SK-N-SH (cell line): ENCODE measurements at regions not wholly inside any gene's neighbourhood (a gene's known extent, or its start where the extent isn't known, plus 50 kb on each side); places are given as distances from the start of the nearest gene placed in this dataset.
A peak's percentile ranks its signal among the peaks of the same experiment; 100 is the strongest.

Experiments used
- CTCF ChIA-PET: fragments of 300-600, 350-600 bp; formaldehyde crosslinking; extraction: SDS; loops from one replicate; lab custom pipeline; 2021; lab: Yijun Ruan, JAX
- POLR2A ChIA-PET: fragments of 350-600 bp; sonication (Branson Sonifier 250); formaldehyde crosslinking; extraction: SDS; loops from one replicate; lab custom pipeline; 2020; ENCODE audit warnings: antibody characterized with exemption, inconsistent platforms; lab: Yijun Ruan, JAX
- DNase-seq: peaks from one replicate; pipeline ENCODE4 v3.0.0; 2012
- H2AFZ ChIP-seq: fragments of 200-600 bp; sonication (generic); 2 replicates; pipeline ENCODE4 v1.8.1; 2016; ENCODE audit warnings: antibody characterized with exemption, mild to moderate bottlenecking, low read depth
- H3F3A ChIP-seq: fragments of 200-600 bp; sonication (generic); replicated peaks from 2 replicates; pipeline ENCODE3; 2016; ENCODE audit warnings: antibody characterized with exemption, mild to moderate bottlenecking; ENCODE audit not compliant: insufficient read depth
- H3K27ac ChIP-seq, 2 experiments: fragments of 200-500 bp in 1 of 2; fragments of 200-600 bp in 1 of 2; sonication (Bioruptor generic) in 1 of 2; sonication (generic), shearing (Covaris generic) in 1 of 2; 2 replicates each; pipeline versions ENCODE4 v1.5.1 to v1.6.1; 2014 to 2016; ENCODE audit warnings: low read depth in 2 of 2, inconsistent platforms in 1 of 2, low read length in 1 of 2, mild to moderate bottlenecking in 1 of 2, mixed read lengths in 1 of 2
- H3K27me3 ChIP-seq: fragments of 200-600 bp; sonication (generic), shearing (Covaris generic); 2 replicates; pipeline ENCODE4 v1.6.1; 2016; ENCODE audit warnings: mixed run types; ENCODE audit not compliant: insufficient read depth
- H3K36me3 ChIP-seq, 2 experiments: fragments of 200-500 bp in 1 of 2; fragments of 200-600 bp in 1 of 2; sonication (Bioruptor generic) in 1 of 2; sonication (generic) in 1 of 2; replicated peaks in 1 of 2; 2 replicates each; pipeline versions ENCODE3 to v1.5.1; 2014 to 2016; ENCODE audit warnings: low read length in 1 of 2, mild to moderate bottlenecking in 1 of 2; ENCODE audit not compliant: insufficient read depth in 2 of 2, control insufficient read depth in 1 of 2
- H3K4me1 ChIP-seq, 2 experiments: fragments of 200-500 bp in 1 of 2; fragments of 200-600 bp in 1 of 2; sonication (Bioruptor generic) in 1 of 2; sonication (generic), shearing (Covaris generic) in 1 of 2; 2 replicates each; pipeline versions ENCODE4 v1.5.1 to v1.6.1; 2014 to 2016; ENCODE audit warnings: low read depth in 1 of 2, low read length in 1 of 2, mixed run types in 1 of 2; ENCODE audit not compliant: insufficient read depth in 2 of 2, control insufficient read depth in 1 of 2
- H3K4me2 ChIP-seq: fragments of 200-600 bp; sonication (generic), shearing (Covaris generic); 2 replicates; pipeline ENCODE4 v1.6.1; 2017; ENCODE audit warnings: mixed run types
- H3K4me3 ChIP-seq, 2 experiments: fragments of 200-500 bp in 1 of 2; fragments of 200-600 bp in 1 of 2; sonication (Bioruptor generic) in 1 of 2; sonication (generic), shearing (Covaris generic) in 1 of 2; 2 replicates each; pipeline versions ENCODE4 v1.5.1 to v1.8.1; 2014 to 2016; ENCODE audit warnings: low read depth in 2 of 2, inconsistent platforms in 1 of 2, low read length in 1 of 2, mild to moderate bottlenecking in 1 of 2, mixed read lengths in 1 of 2, moderate library complexity in 1 of 2
- H3K79me2 ChIP-seq: fragments of 200-600 bp; sonication (generic); 2 replicates; pipeline ENCODE4 v1.8.1; 2017; ENCODE audit warnings: mild to moderate bottlenecking; ENCODE audit not compliant: insufficient read depth
- H3K9ac ChIP-seq: fragments of 200-600 bp; sonication (generic); 2 replicates; pipeline ENCODE4 v1.6.1; 2017; ENCODE audit warnings: mixed run types
- H3K9me2 ChIP-seq: fragments of 200-600 bp; sonication (generic); 2 replicates; pipeline ENCODE4 v1.6.1; 2017; ENCODE audit warnings: mixed run types
- H3K9me3 ChIP-seq: fragments of 200-600 bp; sonication (generic); 2 replicates; pipeline ENCODE4 v1.6.1; 2017; ENCODE audit warnings: mixed run types, mild to moderate bottlenecking, moderate library complexity
- H4K20me1 ChIP-seq: fragments of 200-600 bp; sonication (generic); 2 replicates; pipeline ENCODE4 v1.6.1; 2017; ENCODE audit warnings: mild to moderate bottlenecking, mixed run types; ENCODE audit not compliant: insufficient read depth
- CTCF ChIP-seq: fragments of 200-600 bp; sonication (generic); IDR thresholded peaks from 2 replicates; pipeline ENCODE4 v1.6.1; 2017; ENCODE audit warnings: antibody characterized with exemption, mild to moderate bottlenecking, moderate library complexity
- FOSL2 ChIP-seq: IDR thresholded peaks from 2 replicates; pipeline ENCODE4 v1.4.0; 2012; ENCODE audit warnings: low read depth, mild to moderate bottlenecking, moderate library complexity, borderline replicate concordance
- FOXJ3 ChIP-seq: sonication (generic); formaldehyde crosslinking; IDR thresholded peaks from 2 replicates; pipeline ENCODE4 v1.5.1; 2020; ENCODE audit warnings: mild to moderate bottlenecking, missing genetic modification reagents
- NRF1 ChIP-seq: IDR thresholded peaks from 2 replicates; pipeline ENCODE4 v1.6.1; 2012; ENCODE audit warnings: low read depth, mild to moderate bottlenecking, low read length
- PBX3 ChIP-seq: IDR thresholded peaks from 2 replicates; pipeline ENCODE4; 2012
- RAD21 ChIP-seq: IDR thresholded peaks from 2 replicates; pipeline ENCODE4 v1.6.1; 2012; ENCODE audit warnings: mild to moderate bottlenecking, low read length
- SMC3 ChIP-seq: IDR thresholded peaks from 2 replicates; pipeline ENCODE4 v1.6.1; 2012; ENCODE audit warnings: low read depth, low read length, improper control_type of control experiment
- TAF1 ChIP-seq: IDR thresholded peaks from 2 replicates; pipeline ENCODE4 v1.6.1; 2012; ENCODE audit warnings: low read depth, mild to moderate bottlenecking, low read length, moderate library complexity, borderline replicate concordance
- TCF12 ChIP-seq: IDR thresholded peaks from 2 replicates; pipeline ENCODE4 v1.4.0; 2012
- TEAD4 ChIP-seq: IDR thresholded peaks from 2 replicates; pipeline ENCODE4 v1.4.0; 2012; ENCODE audit warnings: mild to moderate bottlenecking, borderline replicate concordance; ENCODE audit not compliant: insufficient read depth
- USF1 ChIP-seq: IDR thresholded peaks from 2 replicates; pipeline ENCODE4 v1.4.0; 2012; ENCODE audit warnings: low read depth, borderline replicate concordance
- WGBS: methylation state at CpG from one replicate; pipeline ENCODE4 v1.1.6; 2017; ENCODE audit warnings: low lambda C conversion rate; 5-methylcytosine and 5-hydroxymethylcytosine counted together
- TF ChIP-seq, protein P1 (sequence below): IDR thresholded peaks from 2 replicates; pipeline ENCODE4 v1.4.0; 2012; ENCODE audit warnings: low read depth, borderline replicate concordance

DNA sequence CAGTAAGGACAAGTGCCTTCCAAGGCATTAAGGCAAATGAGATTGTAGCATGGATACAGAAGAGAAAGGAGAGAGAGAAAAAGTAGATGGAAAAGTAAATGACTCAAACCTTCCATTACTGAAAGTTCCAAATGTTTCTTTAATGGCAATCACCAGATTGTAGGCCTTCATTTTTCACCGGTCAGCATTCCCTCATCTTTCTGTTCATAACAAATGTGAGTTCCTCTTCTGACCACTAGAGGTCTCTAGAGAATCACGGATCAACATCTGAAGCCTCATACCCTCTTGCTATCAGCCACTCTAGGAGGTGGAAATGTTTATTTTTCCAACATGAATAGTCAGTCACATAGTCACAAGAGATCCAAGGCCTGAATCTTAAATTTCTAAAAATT, 73.6 kb upstream of the RPS23 start:
- CTCF ChIA-PET = interaction anchor here (0.6 to 5.7 kb wide), 30 partner anchors 9 to 1256 kb away, joined by 3 to 51 read pairs (median 4); partner anchors contain the start of genes RPS23 and VCAN
- H3K4me2 ChIP-seq = no peak overlapping the region
- H3K36me3 ChIP-seq = no peaks in the 10 kb centered on the region
- no peaks in the 10 kb centered on the region for H3K9me3 ChIP-seq
- H3K9me2 ChIP-seq = no peaks in the 10 kb centered on the region
- no peaks in the 10 kb centered on the region for H4K20me1 ChIP-seq
- H3K27me3 ChIP-seq = no peaks in the 10 kb centered on the region
- DNase-seq = peak; percentile 63
- H3F3A ChIP-seq = peaks cover 8% of the 10 kb centered on the region
- peaks cover 5 to 18% of the 10 kb centered on the region in 2 experiments; a peak in 1 of 4 replicates for H3K4me1 ChIP-seq
- POLR2A ChIA-PET = no interaction called here
- H3K27ac ChIP-seq = peak overlapping the region in 1 of 2 experiments; percentile 31; a peak in 2 of 4 replicates
- H3K9ac ChIP-seq = no peak overlapping the region
- H3K79me2 ChIP-seq = no peaks in the 10 kb centered on the region
- peak overlapping the region; percentile 38 for H2AFZ ChIP-seq
- TF ChIP-seq TCF12 = peak; percentile 25; the same call in 1 of the 2 replicates
- TF ChIP-seq RAD21 = peak; percentile 96
- TF ChIP-seq SMC3 = peak; percentile 81
- no peak for TF ChIP-seq TAF1
- peak; percentile 84 for TF ChIP-seq CTCF
- 9% methylated on average over 2 of the region's 2 CpGs for WGBS
- H3K4me3 ChIP-seq = no peak overlapping the region; a peak in 1 of 4 replicates

DNA sequence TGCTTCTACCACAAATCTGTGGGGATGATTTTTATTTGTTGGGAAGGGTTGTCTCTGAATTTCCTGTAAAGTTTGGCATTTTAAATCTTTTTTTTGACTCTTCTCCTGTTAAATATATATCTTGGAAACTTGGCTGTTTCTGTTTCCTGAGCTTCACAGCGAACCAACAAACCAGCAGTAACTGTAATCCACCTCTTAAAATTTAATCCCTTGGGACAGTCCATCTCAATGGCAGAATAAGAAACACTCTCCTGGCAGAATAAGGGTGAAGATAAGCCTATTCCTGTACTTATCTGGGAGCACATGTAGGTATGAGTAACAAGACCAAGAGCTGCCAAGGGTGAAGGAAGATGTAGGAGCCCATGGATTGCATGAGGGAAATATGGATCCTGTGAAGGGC, 73.1 kb upstream of the RPS23 start:
- no peak for DNase-seq
- ChIA-PET POLR2A (no interaction called here), CTCF (interaction anchor here (0.6 to 5.7 kb wide), 19 partner anchors 9 to 1257 kb away, joined by 3 to 51 read pairs (median 4); partner anchors contain the start of genes RPS23 and VCAN)
- H3K4me2 ChIP-seq = no peak overlapping the region
- TF ChIP-seq USF1 = no peak
- no peak for TF ChIP-seq TEAD4
- no peak for TF ChIP-seq SMC3
- TF ChIP-seq, protein P1, sequence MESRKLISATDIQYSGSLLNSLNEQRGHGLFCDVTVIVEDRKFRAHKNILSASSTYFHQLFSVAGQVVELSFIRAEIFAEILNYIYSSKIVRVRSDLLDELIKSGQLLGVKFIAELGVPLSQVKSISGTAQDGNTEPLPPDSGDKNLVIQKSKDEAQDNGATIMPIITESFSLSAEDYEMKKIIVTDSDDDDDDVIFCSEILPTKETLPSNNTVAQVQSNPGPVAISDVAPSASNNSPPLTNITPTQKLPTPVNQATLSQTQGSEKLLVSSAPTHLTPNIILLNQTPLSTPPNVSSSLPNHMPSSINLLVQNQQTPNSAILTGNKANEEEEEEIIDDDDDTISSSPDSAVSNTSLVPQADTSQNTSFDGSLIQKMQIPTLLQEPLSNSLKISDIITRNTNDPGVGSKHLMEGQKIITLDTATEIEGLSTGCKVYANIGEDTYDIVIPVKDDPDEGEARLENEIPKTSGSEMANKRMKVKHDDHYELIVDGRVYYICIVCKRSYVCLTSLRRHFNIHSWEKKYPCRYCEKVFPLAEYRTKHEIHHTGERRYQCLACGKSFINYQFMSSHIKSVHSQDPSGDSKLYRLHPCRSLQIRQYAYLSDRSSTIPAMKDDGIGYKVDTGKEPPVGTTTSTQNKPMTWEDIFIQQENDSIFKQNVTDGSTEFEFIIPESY = no peak
- TF ChIP-seq NRF1 = no peak
- TF ChIP-seq FOXJ3 = no peak
- TF ChIP-seq PBX3 = no peak
- TF ChIP-seq FOSL2 = no peak
- H3K79me2 ChIP-seq = no peaks in the 10 kb centered on the region
- no peak overlapping the region for H3K9ac ChIP-seq
- 38% methylated on average over 1 of the region's 1 CpG for WGBS
- H3K9me3 ChIP-seq = no peaks in the 10 kb centered on the region
- H3K4me3 ChIP-seq = no peak overlapping the region
- no peaks in the 10 kb centered on the region for H3K27me3 ChIP-seq
- H3K9me2 ChIP-seq = no peaks in the 10 kb centered on the region
- peak overlapping the region; percentile 38 for H2AFZ ChIP-seq
- H3K4me1 ChIP-seq = peaks cover 9 to 14% of the 10 kb centered on the region in 2 experiments; a peak in 1 of 4 replicates
- peak overlapping the region in 1 of 2 experiments; percentile 31; a peak in 1 of 4 replicates for H3K27ac ChIP-seq
- no peaks in the 10 kb centered on the region for H3K36me3 ChIP-seq
- H4K20me1 ChIP-seq = no peaks in the 10 kb centered on the region
- H3F3A ChIP-seq = peaks cover 4% of the 10 kb centered on the region
